ENCODE measurements at regions not wholly inside any gene's neighbourhood (a gene's known extent, or its start where the extent isn't known, plus 50 kb on each side); places are given as distances from the start of the nearest gene placed in this dataset.
"Not testable (repeated sequence)": the region's sequence is repeated elsewhere in the genome, so short reads cannot be mapped to it uniquely, and the experiment has no call there.

GRCh38 chr9:2396622-2397285 lies 224.8 kb upstream of the VLDLR start:
- no peak overlapping the region for H3K27ac ChIP-seq
- 25% methylated on average over 1 of the region's 1 CpG; no CpG with 5 or more reads in 1 of the 2 donors for WGBS, 2 donors (ENCODE audit: low coverage in 1 of 2)
- H3K27me3 ChIP-seq: no peaks in the 10 kb centered on the region
- in situ Hi-C loops (cut with MboI; ENCODE audit: low pct_ligation_motif_present in 1 of 4, low pct_unique_long_range_greater_than_20kb in 1 of 4, low sequenced_read_pairs in 3 of 4) (no loop called here), intact Hi-C loops (cut with DNase I; ENCODE audit: low total_unique reads) (no loop called here)
- TF ChIP-seq CTCF (IDR thresholded peaks at IDR 0.05): no peak
- no peak for TF ChIP-seq EP300 (IDR thresholded peaks at IDR 0.05; ENCODE audit: low read depth)
- TF ChIP-seq POLR2A (IDR thresholded peaks at IDR 0.05): no peak
- no peak for TF ChIP-seq POLR2AphosphoS5 (IDR thresholded peaks at IDR 0.05)
- no peaks in the 10 kb centered on the region for H3K36me3 ChIP-seq
- H3K9me3 ChIP-seq: no peaks in the 10 kb centered on the region
- no peak for DNase-seq
- no peaks in the 10 kb centered on the region for H3K4me1 ChIP-seq
- H3K4me3 ChIP-seq: no peak overlapping the region

- H3K36me3 ChIP-seq; H3K27ac ChIP-seq; H3K9me3 ChIP-seq; DNase-seq; H3K4me3 ChIP-seq; in situ Hi-C loops (cut with MboI; ENCODE audit: low pct_ligation_motif_present in 1 of 4, low pct_unique_long_range_greater_than_20kb in 1 of 4, low sequenced_read_pairs in 3 of 4); H3K4me1 ChIP-seq; intact Hi-C loops (cut with DNase I; ENCODE audit: low total_unique reads); H3K27me3 ChIP-seq: not testable (repeated sequence)
These were observed 223.7 kb upstream of the VLDLR start for GRCh38 chr9:2397875-2398274.

- DNase-seq; H3K27me3 ChIP-seq; H3K36me3 ChIP-seq; H3K9me3 ChIP-seq; intact Hi-C loops (cut with DNase I; ENCODE audit: low total_unique reads); H3K4me3 ChIP-seq; H3K27ac ChIP-seq; in situ Hi-C loops (cut with MboI; ENCODE audit: low pct_ligation_motif_present in 1 of 4, low pct_unique_long_range_greater_than_20kb in 1 of 4, low sequenced_read_pairs in 3 of 4); H3K4me1 ChIP-seq: not testable (repeated sequence)
- WGBS, 2 donors (ENCODE audit: low coverage in 1 of 2): 52 to 86% methylated on average over 3 of the region's 3 CpGs
These were observed 219.8 kb upstream of the VLDLR start for GRCh38 chr9:2401746-2402145.

GRCh38 chr9:2403701-2404100 lies 217.9 kb upstream of the VLDLR start:
- H3K36me3 ChIP-seq: no peaks in the 10 kb centered on the region
- in situ Hi-C loops (cut with MboI; ENCODE audit: low pct_ligation_motif_present in 1 of 4, low pct_unique_long_range_greater_than_20kb in 1 of 4, low sequenced_read_pairs in 3 of 4) (no loop called here), intact Hi-C loops (cut with DNase I; ENCODE audit: low total_unique reads) (no loop called here)
- no peak for TF ChIP-seq POLR2AphosphoS5 (IDR thresholded peaks at IDR 0.05)
- no peak for TF ChIP-seq CTCF (IDR thresholded peaks at IDR 0.05)
- no peak for TF ChIP-seq POLR2A (IDR thresholded peaks at IDR 0.05)
- no peak for TF ChIP-seq EP300 (IDR thresholded peaks at IDR 0.05; ENCODE audit: low read depth)
- 40% methylated on average over 1 of the region's 1 CpG; no CpG with 5 or more reads in 1 of the 2 donors for WGBS, 2 donors (ENCODE audit: low coverage in 1 of 2)
- no peak for DNase-seq
- no peaks in the 10 kb centered on the region for H3K9me3 ChIP-seq
- H3K27ac ChIP-seq: no peak overlapping the region
- no peaks in the 10 kb centered on the region for H3K4me1 ChIP-seq
- no peak overlapping the region for H3K4me3 ChIP-seq
- H3K27me3 ChIP-seq: no peaks in the 10 kb centered on the region

GRCh38 chr9:2406252-2406651 lies 215.3 kb upstream of the VLDLR start:
- no peaks in the 10 kb centered on the region for H3K36me3 ChIP-seq
- H3K27me3 ChIP-seq: no peaks in the 10 kb centered on the region
- H3K4me1 ChIP-seq: no peaks in the 10 kb centered on the region
- WGBS, 2 donors (ENCODE audit: low coverage in 1 of 2): 76 to 78% methylated on average over 5 to 8 of the region's 12 CpGs
- intact Hi-C loops (cut with DNase I; ENCODE audit: low total_unique reads) (no loop called here), in situ Hi-C loops (cut with MboI; ENCODE audit: low pct_ligation_motif_present in 1 of 4, low pct_unique_long_range_greater_than_20kb in 1 of 4, low sequenced_read_pairs in 3 of 4) (no loop called here)
- no peak overlapping the region for H3K4me3 ChIP-seq
- H3K9me3 ChIP-seq: no peaks in the 10 kb centered on the region
- TF ChIP-seq CTCF (IDR thresholded peaks at IDR 0.05) (no peak), POLR2AphosphoS5 (IDR thresholded peaks at IDR 0.05) (no peak), POLR2A (IDR thresholded peaks at IDR 0.05) (no peak), EP300 (IDR thresholded peaks at IDR 0.05; ENCODE audit: low read depth) (no peak)
- no peak for DNase-seq
- H3K27ac ChIP-seq: no peak overlapping the region

Data from transverse colon (tissue), 4 donors.